AG10803 (cell line): ENCODE measurements at regions not wholly inside any gene's neighbourhood (a gene's known extent, or its start where the extent isn't known, plus 50 kb on each side); places are given as distances from the start of the nearest gene placed in this dataset.

Experiments
- DNase-seq: peaks from one replicate; pipeline ENCODE4 v3.0.0; 2010; ENCODE audit warnings: low read depth
- H3K4me3 ChIP-seq: 2 replicates; pipeline ENCODE4 v1.5.1; 2011; ENCODE audit warnings: mild to moderate bottlenecking, low read length, control low read depth
- CTCF ChIP-seq: conservative IDR thresholded peaks from 2 replicates; pipeline ENCODE4 v1.5.1; 2011; ENCODE audit warnings: mild to moderate bottlenecking, low read length, control low read depth, inconsistent platforms

DNA sequence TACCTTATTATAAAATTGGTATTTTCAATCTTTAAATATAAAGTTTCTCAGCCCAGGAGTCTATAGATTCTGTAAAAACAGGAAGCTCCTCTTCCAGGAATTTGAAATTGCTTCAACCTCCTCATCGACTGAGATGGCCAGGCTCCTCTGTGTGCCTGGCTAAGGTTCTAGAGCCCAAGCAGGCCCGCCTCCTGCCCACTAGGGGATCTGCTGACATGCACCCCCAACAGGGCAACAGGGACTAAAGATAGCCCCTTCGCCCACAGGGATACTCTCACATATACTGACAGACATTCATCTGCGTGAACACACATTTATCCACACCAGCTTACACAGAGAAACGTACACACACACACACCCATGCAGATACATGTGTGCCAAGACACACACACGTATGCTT, 183.1 kb upstream of the TLE3 start:
- no peak for DNase-seq
- no peak for TF ChIP-seq CTCF
- H3K4me3 ChIP-seq, result no peak overlapping the region

- no peak overlapping the region for H3K4me3 ChIP-seq
- DNase-seq, result no peak
- no peak for TF ChIP-seq CTCF
Observed at GRCh38 chr15:70279096-70279495, 181.4 kb upstream of the TLE3 start.

DNA sequence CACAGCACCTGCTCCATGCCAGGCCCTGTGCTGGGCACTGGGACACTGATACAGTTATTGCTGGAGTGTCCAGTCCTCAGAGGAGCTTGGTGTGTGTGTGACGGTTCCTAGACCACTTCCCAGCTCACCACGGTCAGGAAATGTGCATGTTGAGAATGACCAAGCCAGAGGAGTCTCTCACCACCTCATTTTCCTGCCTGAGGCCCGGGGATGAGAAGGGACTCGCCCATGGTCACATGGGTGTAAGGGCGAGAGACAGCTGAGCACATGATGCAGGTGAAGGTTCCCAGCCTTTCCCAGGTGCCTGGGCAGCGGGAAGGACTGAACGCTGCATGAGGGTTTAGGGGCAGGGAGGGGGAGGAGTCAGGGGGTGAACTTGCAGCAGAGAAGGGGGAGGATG, 180.9 kb upstream of the TLE3 start:
- TF ChIP-seq CTCF, result no peak
- DNase-seq, result no peak

GRCh38 chr15:70277556-70277955, 179.8 kb upstream of the TLE3 start:
- H3K4me3 ChIP-seq, result no peak overlapping the region
- DNase-seq, result no peak
- TF ChIP-seq CTCF, result no peak

More for the DNA sequence above, 180.9 kb upstream of the TLE3 start:
- no peak overlapping the region for H3K4me3 ChIP-seq

GRCh38 chr15:70276401-70276800, 178.7 kb upstream of the TLE3 start:
- DNase-seq, result no peak
- H3K4me3 ChIP-seq, result no peak overlapping the region
- TF ChIP-seq CTCF, result no peak

DNA sequence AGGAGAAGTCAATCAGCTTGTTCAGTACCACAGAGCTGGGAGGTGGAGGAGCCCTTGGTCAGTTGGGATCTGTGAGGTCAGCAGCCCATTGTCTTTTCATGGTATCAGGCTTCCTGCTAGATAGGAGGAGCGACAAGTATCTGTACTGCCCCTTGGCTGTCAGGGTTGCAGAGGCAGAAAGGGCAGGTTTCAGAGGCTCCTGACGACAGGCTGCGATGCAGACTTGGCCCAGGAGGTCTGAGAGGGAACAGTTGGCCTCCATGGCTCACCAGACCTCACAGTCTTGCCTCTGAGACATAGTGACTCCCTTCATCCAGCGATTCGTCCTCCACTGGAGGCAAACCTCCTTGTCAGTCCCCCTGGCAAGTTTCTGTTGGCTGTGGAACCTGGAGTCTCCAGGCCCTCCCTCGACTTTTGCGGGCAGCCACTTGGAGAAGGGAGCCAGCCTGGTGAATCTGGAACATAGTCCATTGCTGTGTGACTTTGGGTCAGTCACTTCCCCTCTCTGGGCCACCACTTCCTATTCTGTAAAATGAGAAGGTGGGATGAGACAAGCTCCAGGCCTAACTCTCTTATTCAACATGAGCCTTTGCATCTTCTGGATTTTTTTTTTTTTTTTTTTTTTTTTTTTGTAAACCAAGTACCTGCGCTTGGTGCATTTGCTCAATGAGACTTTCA, 177.9 kb upstream of the TLE3 start:
- H3K4me3 ChIP-seq, result no peak overlapping the region
- no peak for DNase-seq
- TF ChIP-seq CTCF, result no peak

GRCh38 chr15:70274908-70275307, 177.2 kb upstream of the TLE3 start:
- no peak for DNase-seq
- TF ChIP-seq CTCF, result no peak
- H3K4me3 ChIP-seq, result no peak overlapping the region
